ENCODE measurements at regions not wholly inside any gene's neighbourhood (a gene's known extent, or its start where the extent isn't known, plus 50 kb on each side); places are given as distances from the start of the nearest gene placed in this dataset.

DNA sequence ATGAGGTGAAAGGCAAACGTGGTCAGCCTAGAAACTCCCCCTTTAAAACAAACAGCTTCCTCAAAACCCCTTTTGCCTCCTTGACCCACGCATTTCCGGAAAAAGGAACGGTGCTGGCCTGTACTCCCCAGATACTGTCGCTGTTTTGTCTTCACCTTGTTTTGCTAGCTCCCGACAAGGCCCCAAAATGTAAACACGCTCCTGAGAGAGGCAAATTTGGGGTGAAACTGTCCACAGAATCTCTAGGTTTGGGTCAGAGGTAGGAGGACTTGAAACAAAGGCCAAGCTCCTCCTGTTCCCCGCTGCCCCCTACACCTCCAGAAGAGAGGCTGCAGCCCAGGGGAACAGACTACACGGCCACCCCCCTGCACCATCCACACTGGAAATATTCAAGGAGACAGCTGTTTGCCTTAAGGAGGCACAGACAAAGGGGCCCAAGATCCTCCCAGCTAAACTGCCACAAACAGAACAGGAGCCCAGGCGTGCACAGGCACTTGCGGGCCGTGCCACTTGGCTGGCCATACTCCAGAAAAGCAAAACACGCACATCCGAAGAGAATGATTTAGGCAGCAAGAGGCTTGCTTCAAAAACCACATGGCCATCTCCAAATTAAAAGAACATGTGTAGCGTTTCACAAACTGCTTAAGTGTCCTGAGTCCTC is 160.5 kb upstream of the GRK3 start:
- TF ChIP-seq, protein P1, sequence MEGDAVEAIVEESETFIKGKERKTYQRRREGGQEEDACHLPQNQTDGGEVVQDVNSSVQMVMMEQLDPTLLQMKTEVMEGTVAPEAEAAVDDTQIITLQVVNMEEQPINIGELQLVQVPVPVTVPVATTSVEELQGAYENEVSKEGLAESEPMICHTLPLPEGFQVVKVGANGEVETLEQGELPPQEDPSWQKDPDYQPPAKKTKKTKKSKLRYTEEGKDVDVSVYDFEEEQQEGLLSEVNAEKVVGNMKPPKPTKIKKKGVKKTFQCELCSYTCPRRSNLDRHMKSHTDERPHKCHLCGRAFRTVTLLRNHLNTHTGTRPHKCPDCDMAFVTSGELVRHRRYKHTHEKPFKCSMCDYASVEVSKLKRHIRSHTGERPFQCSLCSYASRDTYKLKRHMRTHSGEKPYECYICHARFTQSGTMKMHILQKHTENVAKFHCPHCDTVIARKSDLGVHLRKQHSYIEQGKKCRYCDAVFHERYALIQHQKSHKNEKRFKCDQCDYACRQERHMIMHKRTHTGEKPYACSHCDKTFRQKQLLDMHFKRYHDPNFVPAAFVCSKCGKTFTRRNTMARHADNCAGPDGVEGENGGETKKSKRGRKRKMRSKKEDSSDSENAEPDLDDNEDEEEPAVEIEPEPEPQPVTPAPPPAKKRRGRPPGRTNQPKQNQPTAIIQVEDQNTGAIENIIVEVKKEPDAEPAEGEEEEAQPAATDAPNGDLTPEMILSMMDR (IDR thresholded peaks at IDR 0.05) = no peak
- TF ChIP-seq ZFX (IDR thresholded peaks at IDR 0.05; ENCODE audit: borderline replicate concordance) = no peak

All from 22Rv1 (cell line).